Activated CD4-positive, alpha-beta T cell treated with anti-CD3 and anti-CD28 coated beads, Interleukin-2, amount 10 ng/mL, durations not matched to agents 7 days and 5 days (primary cell): ENCODE measurements at regions not wholly inside any gene's neighbourhood (a gene's known extent, or its start where the extent isn't known, plus 50 kb on each side); places are given as distances from the start of the nearest gene placed in this dataset.

ENCODE experiments used
- CTCF ChIA-PET: fragments of 350-600 bp; sonication (Branson Sonifier 250); formaldehyde crosslinking; loops from one replicate; lab custom pipeline; 2021; ENCODE audit warnings: antibody characterized with exemption; lab: Charles Lee
- POLR2A ChIA-PET: fragments of 350-600 bp; sonication (Branson Sonifier 250); formaldehyde crosslinking; loops from one replicate; lab custom pipeline; 2021; ENCODE audit warnings: antibody characterized with exemption; lab: Charles Lee
- DNase-seq: peaks from one replicate; pipeline ENCODE4 v3.0.0-alpha.2; 2020
- H3K27ac Mint-ChIP-seq: one replicate; pipeline ENCODE4 v1.8.0; 2021; ENCODE audit warnings: mild to moderate bottlenecking, moderate library complexity, mixed read lengths
- H3K27me3 Mint-ChIP-seq: one replicate; pipeline ENCODE4 v1.8.0; 2021; ENCODE audit warnings: mixed read lengths
- H3K36me3 Mint-ChIP-seq: one replicate; pipeline ENCODE4 v1.8.0; 2021; ENCODE audit warnings: low read depth, mixed read lengths
- H3K4me1 Mint-ChIP-seq: one replicate; pipeline ENCODE4 v1.8.0; 2021; ENCODE audit warnings: mixed read lengths
- H3K4me3 Mint-ChIP-seq: one replicate; pipeline ENCODE4 v1.8.0; 2021; ENCODE audit warnings: mild to moderate bottlenecking, moderate library complexity, mixed read lengths
- H3K9me3 Mint-ChIP-seq: one replicate; pipeline ENCODE4 v1.8.0; 2021; ENCODE audit warnings: mixed read lengths

DNA sequence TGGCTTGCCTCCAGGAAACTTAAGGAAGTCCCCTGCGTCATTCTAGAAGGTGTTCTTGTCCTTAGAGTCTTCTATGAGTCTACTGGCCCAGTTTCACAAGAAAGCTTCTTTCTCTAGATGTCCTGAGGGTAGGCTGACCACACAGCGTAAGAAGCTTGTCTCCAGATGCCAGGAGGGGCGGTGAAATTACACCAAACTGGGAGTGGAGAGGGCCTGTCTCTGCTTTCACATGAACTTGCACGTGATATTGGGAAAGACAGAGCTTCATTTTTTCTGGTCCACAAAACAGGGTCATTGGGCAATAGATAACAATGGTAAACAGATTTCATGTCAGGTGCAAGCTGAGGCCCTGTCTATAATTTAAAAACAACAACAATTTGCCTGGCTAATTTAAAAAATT, 85.7 kb upstream of the TBX3 start:
- Mint-ChIP-seq H3K27ac (no peak overlapping the region), H3K4me1 (no peaks in the 10 kb centered on the region), H3K4me3 (no peak overlapping the region), H3K36me3 (no peaks in the 10 kb centered on the region), H3K27me3 (no peaks in the 10 kb centered on the region), H3K9me3 (no peaks in the 10 kb centered on the region)
- ChIA-PET CTCF (no interaction called here), POLR2A (no interaction called here)
- no peak for DNase-seq

DNA sequence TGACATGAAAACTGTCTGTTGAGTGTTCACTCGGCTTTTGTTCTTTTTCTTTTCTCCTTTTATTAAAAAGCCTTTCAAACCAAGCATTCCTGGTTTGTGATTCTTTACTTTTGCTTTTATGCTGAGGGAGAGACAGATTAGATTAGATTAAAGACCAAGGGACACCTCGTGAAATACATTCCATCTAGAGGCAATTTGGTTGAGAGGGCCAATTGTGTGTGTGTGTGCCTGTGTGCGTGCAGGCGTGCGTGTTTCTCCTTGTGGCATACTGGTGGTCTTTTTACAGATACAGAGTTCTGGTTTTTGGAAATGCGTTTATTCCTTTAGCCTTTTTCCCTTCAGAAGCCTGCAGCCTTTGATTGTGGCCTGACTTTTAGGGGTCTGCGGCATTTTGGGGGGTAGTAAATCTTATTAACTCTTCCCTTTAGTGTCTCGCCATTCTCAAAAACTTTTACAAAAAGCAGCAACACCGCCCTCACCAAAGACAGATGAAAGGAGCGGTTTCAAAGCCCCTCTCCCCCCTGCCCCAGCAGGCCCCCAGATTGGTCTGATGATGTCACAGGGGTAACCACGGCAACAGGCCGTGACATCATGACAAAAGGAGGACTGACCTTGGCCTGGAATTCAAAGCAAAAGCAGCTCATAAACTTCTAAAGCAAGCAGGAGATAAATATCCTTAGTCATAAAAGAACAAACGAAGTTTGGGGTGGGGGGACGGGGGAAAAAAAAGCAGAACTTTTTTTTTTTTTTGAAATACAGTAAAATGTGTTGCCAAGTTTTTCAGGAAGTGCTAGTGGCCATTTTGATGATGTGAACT, 84.1 kb upstream of the TBX3 start:
- H3K36me3 Mint-ChIP-seq, result no peaks in the 10 kb centered on the region
- ChIA-PET CTCF (no interaction called here), POLR2A (no interaction called here)

DNA sequence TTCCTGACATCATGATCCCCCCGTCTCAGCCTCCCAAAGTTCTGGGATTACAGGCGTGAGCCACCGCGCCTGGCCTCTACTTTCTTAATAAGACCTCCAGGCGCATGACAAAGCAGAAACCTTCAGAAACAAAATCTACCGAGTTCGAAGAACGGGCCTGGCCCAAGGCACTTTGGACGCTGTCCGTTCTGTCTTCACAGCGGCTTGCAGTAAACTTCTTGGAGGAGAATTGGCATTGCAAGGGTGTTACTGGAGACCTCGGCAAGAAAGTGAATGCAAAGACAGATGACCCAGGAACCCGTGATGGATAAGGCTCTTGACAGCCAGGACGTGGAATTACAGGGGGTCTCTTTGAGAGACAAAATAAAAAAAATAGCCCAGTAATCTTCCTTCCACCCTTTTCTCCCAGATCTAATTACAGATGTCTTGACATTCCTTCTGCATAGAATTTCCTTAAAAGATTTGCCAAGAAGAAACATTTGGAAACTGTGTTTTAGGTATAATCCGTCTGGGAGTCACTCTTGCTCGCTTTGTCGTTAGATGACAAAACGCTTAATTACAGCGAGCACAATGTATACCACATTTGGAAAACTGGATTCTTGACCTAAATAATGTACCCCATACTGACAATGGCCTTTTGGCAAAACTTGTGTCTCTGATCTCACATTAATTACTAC, 83.2 kb upstream of the TBX3 start:
- CTCF ChIA-PET, result no interaction called here
- H3K4me1 Mint-ChIP-seq, result no peaks in the 10 kb centered on the region
- no peaks in the 10 kb centered on the region for H3K27me3 Mint-ChIP-seq
- POLR2A ChIA-PET, result no interaction called here
- no peaks in the 10 kb centered on the region for H3K9me3 Mint-ChIP-seq
- H3K4me3 Mint-ChIP-seq, result no peak overlapping the region
- no peak overlapping the region for H3K27ac Mint-ChIP-seq
- no peak for DNase-seq
- H3K36me3 Mint-ChIP-seq, result no peaks in the 10 kb centered on the region

More for the DNA sequence above, 84.1 kb upstream of the TBX3 start:
- H3K4me3 Mint-ChIP-seq, result no peak overlapping the region
- H3K9me3 Mint-ChIP-seq, result no peaks in the 10 kb centered on the region
- no peak for DNase-seq
- no peaks in the 10 kb centered on the region for H3K27me3 Mint-ChIP-seq
- no peaks in the 10 kb centered on the region for H3K4me1 Mint-ChIP-seq
- H3K27ac Mint-ChIP-seq, result no peak overlapping the region

DNA sequence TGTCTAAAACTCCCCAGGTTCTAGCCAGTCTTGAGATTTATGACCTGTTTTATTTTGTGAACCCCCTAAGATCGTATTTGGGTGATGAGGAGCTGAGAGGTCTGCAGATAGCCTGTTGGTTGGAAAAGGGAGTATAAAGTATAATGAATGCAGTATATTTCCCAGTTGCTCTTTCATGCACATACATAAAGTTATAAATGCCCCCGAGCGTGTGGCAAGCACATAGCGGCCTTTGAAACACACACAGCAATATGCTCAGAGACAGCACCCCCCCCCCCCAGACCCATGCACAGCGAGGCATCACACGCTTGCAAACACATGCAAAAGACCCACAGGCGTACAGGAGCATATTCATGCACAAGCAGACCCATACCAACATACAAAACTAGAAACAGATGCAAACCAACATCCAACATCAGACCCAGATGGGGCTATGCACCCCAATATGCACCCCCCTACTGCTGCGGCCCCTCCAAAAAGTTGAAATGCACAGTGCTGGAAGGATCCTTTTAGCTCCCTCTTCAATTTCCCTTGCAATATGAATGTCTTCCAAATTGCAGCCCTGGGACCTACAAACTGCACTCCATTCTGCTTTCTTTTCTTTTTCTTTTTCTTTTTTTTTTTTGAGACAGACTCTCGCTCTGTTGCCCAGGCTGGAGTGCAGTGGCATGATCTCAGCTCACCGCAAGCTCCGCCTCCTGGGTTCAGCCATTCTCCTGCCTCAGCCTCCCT, 82.2 kb upstream of the TBX3 start:
- POLR2A ChIA-PET, result no interaction called here
- Mint-ChIP-seq H3K27ac (no peak overlapping the region), H3K36me3 (no peaks in the 10 kb centered on the region), H3K4me3 (no peak overlapping the region), H3K9me3 (no peaks in the 10 kb centered on the region), H3K4me1 (no peaks in the 10 kb centered on the region), H3K27me3 (no peaks in the 10 kb centered on the region)
- no peak for DNase-seq
- CTCF ChIA-PET, result no interaction called here

DNA sequence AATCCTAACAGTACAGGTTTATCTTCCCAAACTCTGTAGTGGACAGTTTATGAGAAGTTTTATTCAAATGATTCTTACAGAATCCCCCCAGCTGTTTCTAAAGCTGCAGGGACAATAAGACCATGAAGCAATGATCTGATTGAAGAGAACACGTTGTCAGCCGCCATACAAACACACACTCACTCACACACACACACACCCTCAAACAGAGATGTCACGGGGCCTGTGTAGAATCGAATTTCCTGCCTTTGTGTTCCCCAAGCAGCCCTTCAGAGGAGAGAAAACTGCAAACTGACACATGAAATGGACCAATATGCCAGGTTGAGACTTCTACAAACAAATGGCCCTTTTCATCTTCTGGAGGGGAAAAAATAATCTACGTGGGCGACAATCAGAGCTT, 80.5 kb upstream of the TBX3 start:
- DNase-seq, result no peak
- Mint-ChIP-seq H3K27ac (no peak overlapping the region), H3K27me3 (no peaks in the 10 kb centered on the region), H3K36me3 (no peaks in the 10 kb centered on the region), H3K9me3 (no peaks in the 10 kb centered on the region), H3K4me1 (no peaks in the 10 kb centered on the region), H3K4me3 (no peak overlapping the region)
- CTCF ChIA-PET, result no interaction called here
- POLR2A ChIA-PET, result no interaction called here

DNA sequence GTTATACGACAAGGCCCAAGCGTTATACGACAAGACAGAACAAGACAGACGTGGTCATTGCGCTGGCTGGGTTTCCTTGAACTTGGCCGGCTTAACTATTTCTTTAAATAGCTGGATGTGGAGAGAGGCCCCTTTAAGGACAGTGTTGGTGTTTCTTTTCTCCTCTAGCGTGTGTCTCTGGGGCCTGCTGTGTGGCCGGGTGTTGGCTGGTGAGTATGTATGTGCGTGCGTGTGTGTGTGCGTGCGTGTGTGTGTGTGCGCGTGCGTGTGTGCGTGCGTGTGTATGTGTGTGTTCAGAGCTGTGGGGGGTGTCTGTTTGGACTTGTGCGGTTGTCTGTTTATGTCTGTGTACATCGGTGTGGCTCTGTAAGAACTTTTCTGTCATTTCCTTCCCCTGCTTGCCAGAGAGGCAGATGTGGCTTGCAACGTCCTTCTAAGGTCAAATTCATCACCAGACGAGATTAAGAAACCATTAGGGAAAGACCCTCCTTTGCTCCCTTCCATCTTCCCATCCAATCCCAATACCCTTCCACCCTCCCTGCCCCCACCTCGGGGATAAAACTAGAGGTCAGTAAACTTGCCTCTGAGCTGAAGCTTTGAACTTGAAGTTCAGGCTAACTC, 78.6 kb upstream of the TBX3 start:
- no peak overlapping the region for H3K4me3 Mint-ChIP-seq
- no peaks in the 10 kb centered on the region for H3K27me3 Mint-ChIP-seq
- ChIA-PET POLR2A (no interaction called here), CTCF (no interaction called here)
- no peaks in the 10 kb centered on the region for H3K36me3 Mint-ChIP-seq
- H3K27ac Mint-ChIP-seq, result no peak overlapping the region
- no peaks in the 10 kb centered on the region for H3K4me1 Mint-ChIP-seq
- DNase-seq, result no peak
- no peaks in the 10 kb centered on the region for H3K9me3 Mint-ChIP-seq

DNA sequence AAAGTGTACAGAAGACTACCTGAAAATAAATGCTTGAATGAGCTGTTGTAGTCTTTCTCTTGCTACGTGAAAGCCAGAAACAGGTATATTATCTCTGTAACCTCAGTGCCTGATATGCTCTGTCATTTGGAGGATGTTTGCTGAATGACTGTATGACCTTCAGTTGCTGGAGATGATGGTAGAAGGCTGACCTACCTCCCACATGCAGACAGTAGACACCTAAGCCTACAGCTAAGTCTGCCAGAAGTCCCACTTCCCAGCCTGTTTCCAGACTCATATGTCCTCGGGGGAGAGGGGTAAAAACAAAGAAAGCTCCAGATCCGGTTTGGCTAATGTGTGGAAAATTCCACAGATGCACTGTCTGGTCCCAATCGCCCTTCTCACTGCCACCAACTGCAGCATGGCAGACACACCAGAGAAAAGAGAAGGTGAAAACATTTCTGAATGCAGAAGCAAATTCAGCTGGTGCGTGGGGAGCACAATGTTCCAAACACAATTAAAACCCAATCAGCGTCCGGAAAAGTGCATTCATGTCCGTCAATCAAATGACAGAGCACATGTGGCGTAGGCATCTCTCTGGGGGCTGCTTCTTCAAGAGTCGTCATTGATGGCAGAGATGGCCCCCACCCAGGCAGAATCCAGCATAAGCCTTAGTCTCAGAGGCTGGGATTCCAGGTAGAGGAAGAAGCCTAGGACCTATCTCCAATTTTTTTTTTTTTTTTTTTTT, 76.3 kb upstream of the TBX3 start:
- Mint-ChIP-seq H3K27me3 (no peaks in the 10 kb centered on the region), H3K36me3 (no peaks in the 10 kb centered on the region), H3K4me3 (no peak overlapping the region), H3K27ac (no peak overlapping the region), H3K4me1 (no peaks in the 10 kb centered on the region), H3K9me3 (no peaks in the 10 kb centered on the region)
- ChIA-PET CTCF (interaction anchor here (0.6 kb wide), 1 partner anchor 1284 kb away, joined by 4 read pairs; no protein-coding TSS in a partner anchor), POLR2A (no interaction called here)
- DNase-seq, result no peak

DNA sequence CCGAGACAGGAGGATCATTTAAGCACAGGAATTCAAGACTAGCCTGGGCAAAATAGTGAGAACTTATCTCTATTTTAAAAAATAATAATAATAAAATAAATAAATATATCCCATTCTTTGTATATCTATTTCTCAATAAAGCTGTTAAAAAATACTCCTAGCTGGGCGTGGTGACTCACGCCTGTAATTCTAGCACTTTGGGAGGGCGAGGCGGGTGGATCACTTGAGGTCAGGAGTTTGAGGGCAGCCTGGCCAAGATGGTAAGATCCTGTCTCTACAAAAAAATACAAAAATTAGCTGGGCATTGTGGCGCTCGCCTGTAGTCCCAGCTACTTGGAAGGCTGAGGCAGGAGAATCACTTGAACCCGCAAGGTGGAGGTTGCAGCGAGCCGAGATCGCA, 75.7 kb upstream of the TBX3 start:
- DNase-seq, result no peak
- Mint-ChIP-seq H3K4me1 (no peaks in the 10 kb centered on the region), H3K9me3 (no peaks in the 10 kb centered on the region), H3K27me3 (no peaks in the 10 kb centered on the region), H3K4me3 (no peak overlapping the region), H3K36me3 (no peaks in the 10 kb centered on the region), H3K27ac (no peak overlapping the region)
- ChIA-PET POLR2A (no interaction called here), CTCF (no interaction called here)

DNA sequence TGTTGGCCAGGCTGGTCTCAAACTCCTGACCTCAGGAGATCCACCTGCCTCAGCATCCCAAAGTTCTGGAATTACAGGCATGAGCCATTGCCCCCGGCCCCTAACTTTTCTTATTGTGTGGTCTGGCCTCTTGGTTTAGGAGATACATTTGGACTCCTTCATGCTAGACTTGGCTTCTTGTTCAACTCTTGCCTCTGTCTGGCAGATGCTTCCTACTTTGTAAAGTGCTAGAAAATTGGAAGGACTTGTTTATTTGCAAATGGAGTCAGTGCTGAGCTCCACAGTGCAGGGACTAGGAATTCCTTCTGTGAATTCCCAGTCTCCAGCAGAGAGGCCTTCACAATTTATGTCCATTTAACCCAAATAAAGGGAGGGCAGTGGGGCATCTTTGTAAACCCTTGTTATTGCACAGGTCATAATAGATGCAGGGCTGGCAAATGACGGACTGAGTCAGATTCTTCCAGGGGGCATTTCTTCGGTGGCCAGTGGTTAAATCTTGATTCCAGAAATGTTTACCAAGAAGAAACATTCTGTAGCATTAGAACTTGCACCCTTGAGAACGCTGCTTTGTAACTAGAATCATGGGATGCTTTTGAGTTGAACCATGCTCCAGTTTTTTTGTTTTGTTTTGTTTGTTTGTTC, 73.8 kb upstream of the TBX3 start:
- no peaks in the 10 kb centered on the region for H3K9me3 Mint-ChIP-seq
- no peaks in the 10 kb centered on the region for H3K36me3 Mint-ChIP-seq
- CTCF ChIA-PET, result no interaction called here
- DNase-seq, result no peak
- H3K27ac Mint-ChIP-seq, result no peak overlapping the region
- no peaks in the 10 kb centered on the region for H3K4me1 Mint-ChIP-seq
- POLR2A ChIA-PET, result no interaction called here
- H3K27me3 Mint-ChIP-seq, result no peaks in the 10 kb centered on the region
- H3K4me3 Mint-ChIP-seq, result no peak overlapping the region

DNA sequence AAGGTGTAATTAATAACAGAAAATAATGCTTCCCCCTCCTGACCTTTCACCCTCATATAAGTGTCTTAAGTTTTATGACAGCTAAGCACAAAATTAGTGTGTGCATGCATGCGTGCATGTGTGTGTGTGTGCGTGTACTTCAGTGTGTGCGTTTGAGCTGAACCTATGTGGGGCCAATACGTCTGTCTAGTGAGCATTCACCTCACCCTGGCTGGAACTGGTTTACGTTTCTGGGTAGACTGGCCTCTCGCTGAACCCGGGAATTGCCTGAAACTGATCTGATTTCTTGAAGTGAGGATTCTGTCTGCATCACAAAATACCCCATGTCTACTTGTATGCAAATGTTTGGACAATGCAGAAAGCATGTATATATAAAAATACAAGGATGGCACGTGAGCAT, 68.2 kb upstream of the TBX3 start:
- Mint-ChIP-seq H3K9me3 (no peaks in the 10 kb centered on the region), H3K36me3 (no peaks in the 10 kb centered on the region)
- POLR2A ChIA-PET, result no interaction called here

DNA sequence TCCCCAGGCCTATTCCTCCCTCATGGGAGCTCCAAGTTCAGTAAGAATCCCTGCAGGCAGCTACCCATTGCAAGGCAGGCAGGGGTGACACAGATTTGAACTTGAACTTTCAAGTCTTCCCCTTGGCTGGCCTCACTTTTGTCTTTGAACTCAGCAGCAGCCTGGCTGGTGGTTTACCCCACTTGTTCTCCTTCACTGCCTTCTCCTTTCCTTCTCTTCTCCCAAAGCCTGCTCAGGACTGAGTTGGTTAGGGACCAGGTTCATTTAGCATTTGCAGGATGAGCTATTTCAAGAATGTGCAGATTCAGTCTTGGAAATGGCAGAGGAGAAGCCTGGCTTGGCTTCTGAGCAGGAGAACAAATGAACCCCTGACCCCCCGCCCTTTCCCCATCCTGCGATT, 67.7 kb upstream of the TBX3 start:
- Mint-ChIP-seq H3K27ac (no peak overlapping the region), H3K9me3 (no peaks in the 10 kb centered on the region), H3K4me3 (no peak overlapping the region), H3K4me1 (no peaks in the 10 kb centered on the region), H3K27me3 (no peaks in the 10 kb centered on the region), H3K36me3 (no peaks in the 10 kb centered on the region)
- POLR2A ChIA-PET, result no interaction called here
- CTCF ChIA-PET, result no interaction called here
- DNase-seq, result no peak

More for the DNA sequence above, 68.2 kb upstream of the TBX3 start:
- no peaks in the 10 kb centered on the region for H3K27me3 Mint-ChIP-seq
- no peak for DNase-seq
- CTCF ChIA-PET, result no interaction called here
- no peak overlapping the region for H3K4me3 Mint-ChIP-seq
- no peaks in the 10 kb centered on the region for H3K4me1 Mint-ChIP-seq
- H3K27ac Mint-ChIP-seq, result no peak overlapping the region

DNA sequence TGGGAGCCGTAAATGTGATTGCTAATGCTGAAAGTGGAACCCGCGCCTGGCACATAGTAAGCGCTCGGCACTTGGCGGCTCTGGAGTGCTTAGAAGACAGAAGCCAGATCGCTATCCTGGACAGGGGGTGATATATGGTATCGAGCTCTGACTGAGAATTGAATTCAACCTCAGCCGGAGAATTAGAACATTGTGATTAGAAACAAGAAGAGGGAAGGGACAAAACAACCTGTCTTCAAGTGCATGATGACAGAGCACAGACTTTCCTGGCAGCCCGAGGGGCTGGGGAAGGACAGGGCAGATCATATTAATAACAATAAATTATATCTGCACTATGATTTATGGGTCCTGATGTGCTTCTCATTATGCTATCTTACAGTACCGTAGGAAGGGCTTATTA, 66.9 kb upstream of the TBX3 start:
- Mint-ChIP-seq H3K4me3 (no peak overlapping the region), H3K9me3 (no peaks in the 10 kb centered on the region), H3K27me3 (no peaks in the 10 kb centered on the region), H3K36me3 (no peaks in the 10 kb centered on the region), H3K4me1 (no peaks in the 10 kb centered on the region), H3K27ac (no peak overlapping the region)
- CTCF ChIA-PET, result no interaction called here
- DNase-seq, result no peak
- POLR2A ChIA-PET, result no interaction called here
